HG02588 (cell line): ENCODE measurements at regions not wholly inside any gene's neighbourhood (a gene's known extent, or its start where the extent isn't known, plus 50 kb on each side); places are given as distances from the start of the nearest gene placed in this dataset.
"Not testable (repeated sequence)": the region's sequence is repeated elsewhere in the genome, so short reads cannot be mapped to it uniquely, and the experiment has no call there.

Experiments used
- ATAC-seq: cut with Tn5 transposase; IDR thresholded peaks from one replicate; pipeline ENCODE4 v1.9.1; 2021; ENCODE audit warnings: mild to moderate bottlenecking, moderate library complexity; ENCODE audit not compliant: unreplicated experiment

DNA sequence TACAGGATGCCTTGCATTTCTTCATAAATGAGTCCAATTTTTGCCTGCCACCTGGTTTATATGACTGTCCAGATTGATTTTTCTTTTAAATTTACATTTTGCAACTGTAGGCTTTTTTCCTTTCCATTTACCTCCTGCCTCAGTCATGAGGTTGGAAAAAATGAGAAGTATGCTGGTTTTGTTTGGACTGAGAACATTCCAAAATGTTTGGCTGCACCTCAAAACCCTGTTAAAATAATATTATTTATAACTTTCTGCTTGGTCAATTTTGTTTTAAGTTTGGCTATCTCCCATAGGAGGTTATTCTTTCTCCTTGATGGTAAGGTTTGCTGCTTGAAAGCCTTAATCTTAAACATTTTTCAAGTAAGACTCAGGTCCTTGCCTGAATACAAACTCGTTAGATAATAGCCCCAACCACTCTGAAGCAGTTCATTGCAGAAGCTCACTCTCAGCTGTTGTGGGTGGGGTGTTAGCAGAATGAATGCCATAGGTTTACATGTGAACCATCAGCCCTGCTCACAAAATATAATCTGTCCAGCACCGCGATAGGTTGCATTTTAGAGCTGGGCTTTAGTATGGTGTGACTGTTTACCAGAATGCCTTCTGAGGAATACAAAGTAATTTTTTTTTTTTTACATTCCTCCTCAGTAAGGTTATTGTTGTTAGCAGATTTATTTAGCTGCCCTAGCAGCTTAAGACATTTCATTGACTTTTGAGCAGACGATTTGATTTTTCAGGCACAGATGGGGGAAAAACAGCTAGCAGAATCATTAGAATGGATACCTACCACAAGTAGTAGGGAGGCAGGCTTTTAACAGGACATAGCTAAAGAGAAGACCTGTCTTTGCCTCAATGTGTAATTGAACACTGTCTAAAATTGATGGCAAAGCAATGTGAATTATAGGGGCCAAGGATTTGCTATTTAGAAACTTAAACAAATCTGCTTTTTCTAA, 630.8 kb upstream of the KCNMB2 start:
- no peak for ATAC-seq

DNA sequence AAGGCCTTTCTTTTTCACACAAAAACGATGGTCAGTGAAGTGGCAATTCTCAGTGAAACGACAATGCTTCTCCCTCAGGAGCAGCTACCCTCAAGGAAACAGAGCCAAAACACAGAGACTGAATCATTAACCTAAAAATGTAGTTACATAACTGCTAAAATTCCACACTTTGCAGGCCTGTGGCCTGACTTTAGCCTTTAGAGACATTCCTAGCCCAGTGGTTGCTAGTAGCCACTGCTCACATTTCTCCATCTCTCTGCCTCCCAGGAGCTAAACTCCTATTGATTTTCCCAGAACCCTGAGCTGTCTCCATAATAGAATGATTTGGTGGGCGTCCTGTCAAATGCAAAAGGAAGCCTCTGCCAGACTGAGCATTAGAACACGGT, 630.1 kb upstream of the KCNMB2 start:
- no peak for ATAC-seq

DNA sequence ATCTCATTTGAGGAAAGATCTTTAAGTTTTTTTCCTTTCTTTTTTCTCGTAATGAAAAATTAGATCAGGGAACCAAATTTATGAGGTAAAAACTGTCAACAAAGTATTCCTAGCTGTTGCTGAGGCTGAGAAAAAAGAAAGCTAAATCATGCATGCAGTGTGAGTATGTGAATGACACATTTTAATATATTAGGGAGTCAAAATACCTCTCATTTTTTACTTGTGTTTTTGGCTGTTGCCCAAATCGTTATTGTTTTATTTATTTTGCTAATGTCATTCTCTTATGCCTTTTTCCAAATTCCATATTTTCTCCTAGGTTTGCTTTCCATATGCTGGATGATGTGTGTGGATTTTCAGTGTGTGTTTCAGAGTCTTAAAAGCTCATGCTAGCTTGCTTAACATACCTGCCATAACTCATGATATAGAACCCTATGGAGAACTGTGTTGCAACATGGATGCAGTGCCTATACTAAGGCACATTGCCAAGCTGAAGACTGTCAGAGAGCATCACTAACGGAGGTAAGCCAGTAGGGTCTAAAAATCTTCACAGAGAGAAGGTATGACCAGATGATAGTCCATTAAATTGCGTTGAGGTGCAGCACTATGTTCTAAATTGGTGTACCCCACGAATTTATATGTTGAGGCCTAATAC, 629.5 kb upstream of the KCNMB2 start:
- no peak for ATAC-seq

DNA sequence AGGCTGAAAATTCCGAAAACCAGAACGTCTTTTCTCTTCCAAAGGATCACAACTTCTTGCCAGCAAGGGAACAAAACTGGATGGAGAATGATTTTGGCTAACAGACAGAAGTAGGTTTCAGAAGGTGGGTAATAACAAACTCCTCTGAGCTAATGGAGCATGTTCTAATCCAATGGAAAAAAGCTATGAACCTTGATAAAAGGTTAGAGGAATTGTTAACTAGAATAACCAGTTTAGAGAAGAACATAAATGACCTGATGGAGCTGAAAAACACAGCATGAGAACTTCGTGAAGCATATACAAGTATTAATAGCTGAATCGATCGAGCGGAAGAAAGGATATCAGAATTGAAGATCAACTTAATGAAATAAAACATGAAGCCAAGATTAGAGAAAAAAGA, 626.7 kb upstream of the KCNMB2 start:
- ATAC-seq, result not testable (repeated sequence)

DNA sequence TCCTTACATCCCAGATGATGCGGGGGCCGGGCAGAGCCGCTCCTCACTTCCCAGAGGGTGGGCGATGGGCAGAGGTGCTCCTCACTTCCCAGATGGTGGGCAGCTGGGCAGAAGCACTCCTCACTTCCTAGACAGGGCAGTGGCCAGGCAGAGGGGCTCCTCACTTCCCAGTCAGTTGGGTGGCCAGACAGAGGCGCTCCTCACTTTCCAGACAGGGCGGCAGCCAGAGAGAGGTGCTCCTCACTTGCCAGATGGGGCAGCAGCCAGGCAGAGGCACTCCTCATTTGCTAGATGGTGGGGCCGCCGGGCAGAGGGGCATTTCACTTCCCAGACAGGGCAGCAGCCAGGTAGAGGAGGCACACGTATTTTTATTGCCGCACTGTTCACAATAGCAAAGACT, 622.0 kb upstream of the KCNMB2 start:
- no peak for ATAC-seq

DNA sequence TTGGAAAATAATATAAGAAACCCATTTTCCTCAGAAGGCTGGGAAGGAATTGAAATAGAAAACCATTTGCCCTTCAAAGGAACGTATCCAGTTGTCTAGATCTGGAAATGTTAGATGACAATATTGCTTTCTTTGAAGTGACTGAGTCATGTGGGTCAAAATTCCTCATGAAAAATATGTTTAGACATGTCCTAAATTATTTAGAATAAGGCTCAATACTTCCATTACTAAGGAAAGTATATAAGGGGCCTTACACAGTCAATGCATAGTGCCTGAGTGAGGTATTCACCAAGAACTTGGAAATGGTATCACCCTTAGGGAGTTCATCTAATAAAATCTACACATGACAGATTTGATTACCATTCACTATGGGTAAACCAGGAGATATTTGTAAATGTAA, 619.8 kb upstream of the KCNMB2 start:
- no peak for ATAC-seq

DNA sequence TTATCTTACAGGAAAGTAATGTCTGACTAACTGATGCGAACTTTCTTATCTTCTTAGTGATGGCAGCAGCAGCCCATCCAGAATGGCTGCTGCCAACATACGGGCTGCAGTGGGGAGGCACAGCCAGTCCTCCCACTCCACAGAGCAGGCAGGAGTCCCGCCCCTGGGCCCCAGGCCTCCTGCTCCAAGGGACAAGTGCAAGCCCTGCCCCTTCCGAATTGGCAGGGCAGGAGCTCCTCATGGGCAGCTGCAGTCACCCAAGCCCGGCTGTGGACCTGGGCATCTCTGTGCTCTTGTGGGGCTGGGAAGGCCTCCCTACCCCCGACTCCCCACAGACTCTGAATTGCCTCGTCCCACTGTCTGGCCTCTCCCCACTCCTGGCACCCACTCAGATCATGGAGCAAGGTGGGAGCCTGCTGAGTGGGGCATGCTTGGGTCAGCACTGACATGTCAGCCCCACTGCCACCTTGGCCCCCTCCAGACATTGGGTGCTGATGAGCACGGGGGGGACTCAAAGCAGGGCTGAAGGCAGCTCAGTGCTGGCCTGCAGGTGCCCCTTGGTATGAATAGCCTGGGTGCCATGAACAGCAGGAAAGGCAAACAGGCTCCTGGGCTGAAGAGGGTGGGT, 618.9 kb upstream of the KCNMB2 start:
- ATAC-seq, result no peak

DNA sequence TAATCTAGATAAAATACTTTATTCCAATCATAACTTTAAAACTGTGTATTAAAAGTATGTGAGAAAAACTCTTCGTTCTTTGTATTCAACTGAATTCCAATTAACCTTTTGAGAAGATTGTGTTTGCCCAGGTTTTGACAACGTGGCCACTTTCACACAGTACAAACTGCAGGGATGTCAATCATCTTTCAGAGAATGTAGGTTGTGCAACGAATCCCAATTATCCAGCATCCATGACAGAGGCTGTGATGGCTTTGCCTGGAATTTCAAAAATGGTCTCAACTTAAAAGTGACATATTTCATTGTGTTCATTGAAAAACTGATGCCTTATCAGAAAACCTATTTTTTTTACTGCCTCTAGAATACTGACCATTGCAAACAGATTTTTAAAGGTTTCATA, 615.1 kb upstream of the KCNMB2 start:
- ATAC-seq, result no peak

DNA sequence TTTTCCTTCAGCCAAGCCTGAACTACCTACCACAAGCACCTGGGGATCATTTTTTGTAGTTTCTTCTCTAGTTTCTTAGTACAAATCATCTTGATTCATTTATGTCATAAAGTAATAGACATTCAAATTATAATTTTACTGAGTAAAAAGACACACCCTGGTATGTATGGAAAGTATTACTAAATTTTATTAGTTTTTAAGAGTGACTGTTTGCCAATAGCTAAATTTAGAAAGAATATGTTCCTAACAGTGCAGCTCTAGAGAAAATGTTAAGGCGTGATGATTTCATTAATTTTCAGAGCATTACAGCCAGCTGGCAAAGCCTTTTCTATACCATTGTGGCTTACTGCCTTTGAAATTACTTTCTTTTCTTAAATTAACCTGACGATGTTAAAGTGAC, 612.0 kb upstream of the KCNMB2 start:
- no peak for ATAC-seq

DNA sequence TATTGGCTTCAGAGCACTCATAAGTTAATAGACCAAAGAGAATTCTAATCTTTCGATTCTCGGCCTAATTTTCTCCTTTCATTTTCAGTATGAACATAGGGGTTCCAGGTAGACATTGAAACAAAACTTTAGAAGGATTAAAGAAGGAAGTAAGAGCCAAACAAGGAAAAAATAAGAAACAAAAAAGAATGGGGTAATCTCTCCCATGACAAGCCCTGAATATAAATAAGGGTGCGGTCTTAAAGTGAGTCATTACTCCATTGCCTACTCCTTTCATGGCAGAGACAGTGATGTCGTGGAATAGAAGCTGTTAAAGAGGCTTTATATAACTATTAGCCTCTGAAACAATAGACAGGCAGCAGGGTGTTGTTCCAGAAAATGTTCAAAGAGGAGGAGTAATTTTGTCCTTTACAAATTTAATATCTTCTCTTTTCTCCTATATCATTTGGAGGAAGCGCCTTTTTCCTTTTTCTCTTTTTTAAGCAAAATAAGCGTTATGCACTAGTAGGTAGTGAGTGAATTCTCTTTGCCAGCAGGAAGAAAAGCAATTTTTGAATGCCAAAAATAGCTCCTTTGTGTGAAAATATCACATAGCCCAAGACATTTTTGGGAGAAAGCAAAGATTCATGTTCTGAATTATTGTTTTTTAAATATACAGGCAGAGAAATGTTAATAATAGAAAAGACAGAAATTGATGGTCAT, 607.9 kb upstream of the KCNMB2 start:
- peak; percentile 62 for ATAC-seq

DNA sequence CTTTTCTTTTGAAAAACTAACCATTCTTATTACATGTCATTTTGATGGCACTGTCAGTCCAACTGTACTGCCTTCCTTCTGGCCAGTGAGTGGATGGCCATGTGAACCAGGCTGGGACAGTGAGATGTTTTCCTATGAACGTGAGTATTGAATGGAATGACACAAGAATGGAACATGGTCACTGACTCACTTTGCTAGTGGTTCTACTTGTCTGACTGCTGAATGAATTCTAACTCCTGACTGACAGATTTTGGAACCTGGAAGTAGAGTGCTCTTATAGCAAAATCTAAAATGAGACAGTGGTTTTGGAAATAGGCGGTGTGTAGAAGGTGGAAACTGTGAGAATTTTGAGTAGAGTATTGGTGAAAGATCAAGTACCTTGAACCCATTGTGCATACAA, 606.9 kb upstream of the KCNMB2 start:
- no peak for ATAC-seq

DNA sequence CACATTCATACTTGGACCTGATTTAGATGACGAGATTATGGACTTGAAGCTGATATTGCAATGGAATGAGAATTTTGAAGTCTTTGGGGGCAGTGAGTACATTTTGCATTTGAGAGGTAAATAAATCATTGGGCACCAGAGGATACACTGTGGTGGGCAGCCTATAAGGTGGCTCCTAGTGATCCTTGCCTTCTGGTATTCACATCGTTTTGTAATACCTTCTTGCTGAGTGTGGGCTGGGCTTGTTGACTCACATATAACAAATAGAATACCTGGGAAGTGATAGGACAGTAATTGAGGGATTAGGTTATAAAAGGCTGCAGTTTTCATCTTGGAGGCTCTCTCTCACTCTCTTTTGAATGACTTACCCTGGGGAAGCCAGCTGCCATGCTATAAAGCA, 605.5 kb upstream of the KCNMB2 start:
- ATAC-seq, result no peak

DNA sequence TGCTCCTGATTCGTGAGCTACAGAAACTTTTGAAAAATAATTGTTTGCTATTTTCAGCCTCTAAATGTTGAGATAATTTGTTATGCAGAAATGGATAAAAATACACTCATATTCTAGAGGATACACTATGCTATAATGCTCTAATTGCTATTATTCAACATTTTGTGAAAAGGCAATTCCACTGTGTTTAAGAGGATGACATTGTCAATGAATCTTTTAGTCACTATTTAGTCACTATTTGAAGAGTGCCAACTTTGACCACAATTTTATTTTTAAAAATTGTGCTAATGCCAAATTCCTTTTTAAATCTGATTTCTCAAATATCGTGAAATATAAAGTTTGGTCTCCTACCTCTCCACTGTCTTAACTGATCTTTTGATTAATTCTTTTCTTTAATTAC, 604.9 kb upstream of the KCNMB2 start:
- ATAC-seq, result no peak

DNA sequence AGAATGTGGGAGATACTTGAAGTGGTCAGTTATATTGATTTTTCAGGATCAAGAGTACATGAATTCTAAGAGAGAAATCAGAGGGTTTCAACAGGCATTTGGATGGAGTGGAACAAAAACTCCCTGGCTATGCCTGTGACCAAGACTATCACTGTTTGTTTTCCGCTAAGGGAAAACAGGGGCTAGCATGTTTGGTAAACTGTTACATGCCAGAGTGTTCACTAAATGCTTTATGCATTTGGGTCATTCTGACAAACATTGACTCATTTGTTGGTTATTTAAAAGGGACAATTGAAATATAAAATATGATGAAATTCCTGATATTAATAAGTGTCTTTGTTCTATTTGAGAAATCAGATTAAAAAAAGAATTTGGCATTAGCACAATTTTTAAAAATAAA, 603.9 kb upstream of the KCNMB2 start:
- ATAC-seq, result no peak

DNA sequence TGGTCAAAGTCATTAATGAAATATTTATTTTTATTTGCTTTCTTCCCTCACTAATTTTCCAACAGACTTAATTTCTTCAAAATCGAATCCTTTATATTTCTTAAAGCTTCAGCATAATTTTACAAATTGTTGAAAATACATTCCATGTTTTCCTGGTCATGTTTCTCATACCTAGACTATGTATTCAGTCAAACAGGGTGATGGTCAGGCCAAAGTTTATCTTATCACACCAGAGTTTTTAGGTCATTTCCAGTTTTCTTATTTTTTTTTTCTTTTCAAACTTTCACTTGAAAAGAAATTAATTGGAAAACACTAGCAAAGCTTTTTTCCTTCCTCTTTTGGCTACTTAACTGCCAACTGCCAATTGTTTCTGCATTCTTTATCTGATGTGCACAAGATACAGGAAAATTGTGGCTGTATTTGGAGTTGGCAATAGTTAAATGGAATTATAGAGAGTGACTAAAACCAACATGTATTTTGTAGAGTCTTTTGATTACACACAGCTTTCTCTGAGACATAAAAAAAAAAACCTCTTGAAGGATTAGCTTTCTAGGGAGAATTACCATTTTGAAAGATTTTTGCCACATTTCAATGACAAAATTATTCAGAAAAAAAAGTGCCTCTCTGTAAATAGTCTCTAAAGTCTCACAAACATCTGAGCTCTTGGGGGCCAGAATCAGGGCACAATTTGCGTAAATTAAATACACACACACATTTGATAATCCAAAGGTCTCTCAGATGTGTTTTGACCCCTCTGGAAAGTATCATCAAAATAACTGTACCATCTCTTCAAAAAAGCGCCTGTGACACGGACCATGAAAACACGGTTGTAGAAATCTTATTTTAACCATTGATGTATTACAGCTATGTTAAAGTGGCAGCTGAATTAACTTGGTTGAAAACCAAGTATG, 603.2 kb upstream of the KCNMB2 start:
- no peak for ATAC-seq

DNA sequence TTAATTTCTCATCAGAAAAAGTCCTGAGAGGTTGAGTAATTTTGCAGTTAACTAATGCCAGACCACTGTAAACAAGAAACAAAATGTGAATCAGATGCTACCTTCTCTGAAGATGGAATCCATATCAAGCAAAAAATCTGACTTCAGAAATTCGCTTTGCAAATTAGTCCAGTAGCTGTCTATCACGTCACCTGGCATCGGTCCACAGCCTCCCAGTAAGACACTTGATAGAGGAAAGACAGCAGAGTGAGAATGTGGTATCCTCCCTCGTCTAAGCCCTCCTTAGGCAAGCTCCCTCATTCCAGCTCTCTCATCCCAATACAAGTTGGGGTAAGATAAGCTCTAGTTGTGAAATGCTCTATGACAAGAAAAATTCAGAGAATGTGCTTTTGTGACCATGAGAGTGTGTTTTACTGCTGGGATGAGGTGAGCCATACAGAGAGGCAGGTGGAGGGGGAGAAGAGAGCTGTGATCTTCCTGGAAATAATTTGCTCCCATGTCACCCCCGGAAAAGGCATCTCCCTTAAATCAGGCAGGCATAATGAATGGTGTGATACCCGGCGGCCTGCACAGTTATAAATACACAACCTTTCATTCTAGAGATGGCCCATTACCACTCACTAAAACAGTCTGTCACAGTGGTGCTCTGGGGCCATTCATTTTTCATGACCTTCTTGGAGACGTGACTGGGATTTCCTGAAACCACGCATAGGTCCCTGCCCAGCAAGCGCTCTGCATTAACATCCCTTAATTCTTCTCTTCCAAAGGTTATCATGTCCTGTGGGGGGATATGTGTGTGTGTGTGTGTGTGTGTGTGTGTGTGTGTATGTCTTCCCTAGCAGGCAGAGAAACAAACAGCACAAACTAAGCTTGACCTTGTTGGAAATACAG, 602.0 kb upstream of the KCNMB2 start:
- ATAC-seq, result no peak

DNA sequence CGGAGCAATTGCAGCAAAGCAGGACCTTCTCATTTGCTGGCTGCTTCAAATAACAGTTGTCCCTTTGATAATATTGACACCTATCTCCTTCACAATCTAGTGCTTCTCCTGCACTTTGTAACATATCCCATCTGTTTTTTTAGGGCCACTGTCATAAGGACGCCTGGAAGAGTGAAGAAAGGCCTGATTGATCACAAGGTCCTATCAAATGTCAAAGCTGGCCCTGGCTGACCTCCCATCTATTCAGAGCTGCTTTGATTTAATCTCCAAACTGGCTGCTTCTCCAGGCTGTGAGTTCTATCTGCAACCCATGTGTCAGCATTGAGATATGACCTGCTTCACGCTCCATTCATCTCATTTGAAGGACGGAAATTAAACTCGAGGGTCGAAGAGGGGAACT, 601.2 kb upstream of the KCNMB2 start:
- no peak for ATAC-seq

DNA sequence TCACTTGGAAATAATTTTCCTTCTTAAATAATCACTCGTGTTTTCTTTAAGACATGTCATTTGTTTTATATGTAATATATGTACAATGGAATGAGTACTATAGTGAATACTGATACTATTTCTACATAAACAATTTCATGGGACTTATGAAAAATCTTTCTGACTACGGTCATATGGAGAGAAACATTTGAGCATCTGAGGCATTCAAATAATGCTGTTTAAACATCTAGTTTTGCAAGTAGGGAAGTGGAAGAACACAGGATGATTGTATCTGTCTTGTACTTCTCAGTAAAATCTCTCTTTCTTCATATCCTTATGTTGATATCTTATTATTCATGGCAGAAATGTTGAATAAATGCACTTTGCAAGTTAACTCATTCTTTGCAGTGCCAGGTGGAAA, 599.5 kb upstream of the KCNMB2 start:
- ATAC-seq, result no peak

DNA sequence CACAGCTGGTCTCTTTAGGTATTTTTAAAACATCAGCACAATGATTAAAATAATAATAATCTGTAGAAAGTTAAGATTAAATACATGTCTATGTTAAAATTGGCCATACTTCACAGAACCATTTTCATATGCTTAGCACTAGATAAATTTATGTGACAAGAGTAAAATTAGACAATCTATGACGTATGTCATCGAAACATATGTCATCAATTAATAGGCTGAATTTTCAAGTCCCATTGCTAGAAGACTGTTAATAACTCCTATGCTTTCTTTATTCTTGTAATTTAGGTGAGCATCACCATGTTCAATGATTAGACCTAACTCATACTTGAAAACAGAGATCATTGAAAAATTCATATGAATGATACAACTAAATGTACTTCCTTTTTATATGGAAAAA, 593.3 kb upstream of the KCNMB2 start:
- ATAC-seq, result no peak
